Kidney tubule cell (primary cell): ENCODE measurements at regions not wholly inside any gene's neighbourhood (a gene's known extent, or its start where the extent isn't known, plus 50 kb on each side); places are given as distances from the start of the nearest gene placed in this dataset.
"Not testable (repeated sequence)": the region's sequence is repeated elsewhere in the genome, so short reads cannot be mapped to it uniquely, and the experiment has no call there.

ENCODE experiments used
- DNase-seq: peaks from one replicate; pipeline ENCODE4 v3.0.0-alpha.2; 2018; ENCODE audit warnings: low spot score

GRCh38 chr7:142440906-142441411 is 183.1 kb upstream of the PRSS58 start:
- DNase-seq = no peak

GRCh38 chr7:142440219-142440905 is 182.5 kb upstream of the PRSS58 start:
- DNase-seq = peak; percentile 81

DNA sequence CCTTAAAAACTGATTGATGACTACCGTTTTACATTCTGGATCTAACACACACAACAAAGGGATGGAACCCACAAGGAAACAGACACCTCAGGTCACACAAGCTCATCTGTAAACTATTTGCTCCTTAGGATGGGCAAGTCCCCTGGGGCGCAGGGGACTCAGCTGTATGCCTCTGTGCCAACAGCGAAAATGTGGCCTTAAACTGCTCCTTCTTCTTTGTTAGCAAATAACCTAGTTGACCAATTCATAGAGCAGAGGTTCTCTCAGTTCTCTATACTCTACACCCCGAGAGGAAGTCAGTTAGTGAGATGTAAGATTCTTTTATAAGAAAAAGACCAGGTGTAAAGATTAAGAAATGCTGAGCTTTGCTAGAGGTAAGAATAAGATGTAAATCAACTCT is 181.9 kb upstream of the PRSS58 start:
- DNase-seq = peak; percentile 9

GRCh38 chr7:142438923-142439515 is 181.2 kb upstream of the PRSS58 start:
- DNase-seq = no peak

GRCh38 chr7:142438235-142438922 is 180.5 kb upstream of the PRSS58 start:
- peak; percentile 35 for DNase-seq

DNA sequence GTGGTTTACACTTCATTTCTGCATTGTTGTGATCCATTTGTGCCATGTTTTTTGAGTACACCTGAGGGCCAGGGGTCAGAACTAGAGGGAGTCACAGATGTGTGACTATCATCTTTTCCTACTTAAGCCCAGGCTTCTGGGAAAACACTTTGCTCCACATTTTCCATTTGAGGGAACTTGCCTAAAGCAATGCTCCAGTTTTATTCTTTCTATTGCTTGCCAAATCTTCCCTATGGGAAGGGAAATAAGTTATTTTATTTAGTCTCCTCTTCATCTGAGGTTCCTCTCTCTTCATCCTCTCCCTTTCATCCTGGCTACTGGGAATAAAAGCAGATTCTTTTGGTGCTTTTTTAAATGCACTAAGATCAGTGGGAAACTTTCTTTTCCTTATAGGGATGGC is 179.9 kb upstream of the PRSS58 start:
- DNase-seq = no peak

DNA sequence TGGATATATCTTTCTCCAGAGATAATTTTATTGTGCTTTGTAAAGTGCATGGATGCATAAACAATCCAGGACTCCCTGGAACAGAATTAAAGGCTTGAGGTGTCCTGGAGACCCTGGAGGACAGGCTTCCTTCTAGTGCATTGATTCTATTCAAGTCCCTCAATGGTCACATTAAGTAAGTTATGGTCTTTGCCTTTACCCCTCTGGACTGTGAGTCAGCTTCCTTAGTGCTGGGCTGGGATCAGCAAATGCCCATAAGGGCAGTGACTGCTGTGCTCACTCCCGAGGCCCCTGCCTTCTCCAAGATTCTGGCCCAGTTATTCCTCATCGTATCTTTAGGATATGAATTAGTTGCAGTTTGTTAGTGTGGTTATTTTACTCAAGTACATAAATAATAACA is 178.7 kb upstream of the PRSS58 start:
- no peak for DNase-seq

DNA sequence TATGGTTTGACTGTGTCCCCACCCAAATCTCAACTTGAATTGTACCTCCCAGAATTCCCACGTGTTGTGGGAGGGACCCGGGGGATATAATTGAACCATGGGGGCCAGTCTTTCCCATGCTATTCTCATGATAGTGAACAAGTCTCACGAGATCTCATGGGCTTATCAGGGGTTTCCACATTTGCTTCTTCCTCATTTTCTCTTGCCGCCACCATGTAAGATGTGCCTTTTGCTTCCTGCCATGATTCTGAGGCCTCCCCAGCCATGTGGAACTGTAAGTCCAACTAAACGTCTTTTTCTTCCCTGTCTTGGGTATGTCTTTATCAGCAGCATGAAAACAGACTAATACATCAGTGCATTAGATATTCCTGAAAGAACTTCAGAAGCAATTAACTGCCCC is 177.7 kb upstream of the PRSS58 start:
- DNase-seq = not testable (repeated sequence)

DNA sequence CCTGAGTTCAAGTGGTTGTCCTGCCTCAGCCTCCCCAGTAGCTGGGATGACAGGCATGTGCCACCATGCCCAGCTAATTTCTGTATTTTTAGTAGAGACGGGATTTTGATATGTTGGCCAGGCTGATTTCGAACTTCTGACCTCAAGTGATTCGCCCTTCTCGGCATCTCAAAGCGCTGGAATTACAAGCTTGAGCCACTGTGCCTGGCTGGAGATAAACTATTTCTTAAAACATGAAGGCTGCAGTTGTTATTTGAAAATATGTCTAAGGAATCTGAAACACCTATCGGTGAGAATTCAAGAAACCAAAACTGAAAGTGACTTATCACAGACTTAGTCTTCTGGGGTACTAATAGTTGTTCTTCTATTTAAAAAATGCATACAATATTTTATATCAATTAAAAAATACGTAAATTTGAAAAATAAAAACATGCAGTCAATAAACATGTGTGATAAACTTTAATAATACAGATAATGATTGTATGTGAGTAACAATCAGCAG is 176.9 kb upstream of the PRSS58 start:
- DNase-seq = no peak

- not testable (repeated sequence) for DNase-seq
Observed at GRCh38 chr7:142434133-142434532, 176.3 kb upstream of the PRSS58 start.

GRCh38 chr7:142432377-142432776 is 174.5 kb upstream of the PRSS58 start:
- no peak for DNase-seq

DNA sequence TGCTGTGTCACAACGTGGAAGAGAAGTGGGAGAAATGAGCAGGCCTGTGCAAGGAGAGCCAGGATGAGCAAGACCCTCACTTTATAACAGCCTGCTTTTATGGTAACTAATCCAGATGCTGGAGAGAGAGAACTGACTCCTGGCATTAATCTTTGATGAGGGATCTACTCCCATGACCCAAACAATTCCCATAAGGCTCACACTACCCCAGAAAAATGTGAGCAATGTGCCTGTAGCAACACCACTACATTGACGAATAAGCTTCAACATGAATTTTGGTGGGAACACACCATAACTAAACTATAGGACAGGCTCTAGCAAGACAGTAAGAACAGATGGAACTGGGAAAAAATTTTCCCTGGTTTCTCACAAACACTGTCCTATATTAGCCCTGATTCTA is 173.6 kb upstream of the PRSS58 start:
- no peak for DNase-seq

GRCh38 chr7:142428094-142428493 is 170.2 kb upstream of the PRSS58 start:
- no peak for DNase-seq

DNA sequence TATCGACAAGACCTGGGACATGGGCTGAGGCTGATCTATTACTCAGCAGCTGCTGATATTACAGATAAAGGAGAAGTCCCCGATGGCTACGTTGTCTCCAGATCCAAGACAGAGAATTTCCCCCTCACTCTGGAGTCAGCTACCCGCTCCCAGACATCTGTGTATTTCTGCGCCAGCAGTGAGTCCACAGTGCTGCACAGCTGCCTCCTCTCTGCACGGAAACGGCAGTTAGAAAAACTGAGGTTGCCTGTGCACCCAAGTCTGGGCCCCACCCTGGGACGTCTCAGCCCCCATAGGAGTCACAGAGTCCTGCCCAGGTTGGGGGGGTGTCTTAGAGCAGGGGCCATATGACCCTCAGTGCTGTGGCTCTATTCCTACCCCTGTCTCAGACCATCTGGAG is 167.4 kb upstream of the PRSS58 start:
- DNase-seq = no peak

DNA sequence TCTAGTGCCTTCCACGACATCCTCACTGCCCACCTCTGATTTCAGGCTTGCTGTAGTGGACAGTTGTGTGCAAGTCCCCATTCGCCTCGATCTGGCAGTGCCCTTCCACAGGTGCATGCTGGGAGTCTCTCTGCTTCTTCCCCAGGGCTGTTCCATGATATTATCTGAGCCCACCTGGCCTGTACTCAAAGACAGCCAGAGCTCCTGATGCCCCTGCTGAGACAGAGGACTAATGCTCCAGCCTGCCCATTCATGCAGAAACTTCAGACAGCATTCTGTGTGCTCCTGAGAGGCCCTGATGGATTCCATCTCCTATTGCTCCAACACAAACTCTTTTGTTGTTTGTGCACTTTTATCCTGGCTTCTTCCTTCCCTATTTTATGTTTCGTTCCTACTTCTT is 164.8 kb upstream of the PRSS58 start:
- no peak for DNase-seq

GRCh38 chr7:142420554-142421362 is 162.9 kb upstream of the PRSS58 start:
- DNase-seq = peak; percentile 16

DNA sequence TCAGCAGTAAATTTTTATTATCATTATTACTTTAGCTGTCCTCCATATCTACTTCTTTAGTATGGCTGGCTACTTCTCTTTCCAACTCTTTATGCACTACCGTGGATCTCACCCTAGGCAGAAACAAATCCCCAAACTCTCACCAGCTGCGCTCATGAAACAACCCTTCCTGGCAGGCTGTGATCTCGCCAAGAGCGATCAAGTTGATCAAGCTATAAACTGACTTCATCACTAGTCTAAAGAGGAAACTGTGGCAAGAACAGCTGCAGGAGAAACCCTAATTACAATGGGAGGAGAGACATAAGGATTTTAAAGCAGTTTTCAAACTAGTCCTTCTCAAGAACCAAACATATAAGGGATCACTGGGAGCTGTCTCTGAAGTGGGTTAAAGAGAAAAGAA is 160.5 kb upstream of the PRSS58 start:
- DNase-seq = no peak

DNA sequence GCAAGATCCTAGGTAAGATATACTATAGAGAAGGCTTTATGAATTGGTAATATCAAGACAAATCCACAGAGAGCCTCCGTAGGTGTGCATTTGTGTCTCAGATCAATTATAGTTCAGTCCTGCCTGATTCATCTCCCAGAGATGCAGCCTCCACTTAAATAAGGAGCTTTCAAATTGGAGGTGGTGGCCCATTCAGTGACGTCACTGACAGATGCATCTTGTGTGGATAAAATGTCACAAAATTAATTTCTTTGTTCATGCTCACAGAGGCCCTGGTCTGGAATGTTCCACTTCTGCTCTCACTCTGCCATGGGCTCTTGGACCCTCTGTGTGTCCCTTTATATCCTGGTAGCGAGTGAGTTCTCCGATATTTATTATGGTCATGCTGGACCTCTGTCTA is 157.1 kb upstream of the PRSS58 start:
- no peak for DNase-seq

DNA sequence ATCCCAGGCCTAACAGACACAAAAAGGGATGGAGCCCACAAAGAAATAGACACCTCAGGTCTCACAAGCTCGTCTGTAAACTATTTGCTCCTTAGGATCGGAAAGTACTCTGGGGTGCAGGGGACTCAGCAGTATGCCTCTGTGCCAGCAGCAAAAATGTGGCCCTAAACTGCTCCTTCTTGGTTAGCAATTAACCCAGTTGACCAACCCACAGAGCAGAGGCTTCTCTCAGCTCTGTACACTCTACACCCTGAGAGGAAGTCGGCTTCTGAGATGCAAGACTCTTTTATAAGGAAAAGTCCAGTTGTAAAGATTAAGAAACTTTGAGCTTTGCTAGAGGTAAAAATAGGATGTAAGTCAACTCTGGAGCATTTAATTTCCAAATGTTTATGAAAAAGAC is 156.3 kb upstream of the PRSS58 start:
- DNase-seq = peak; percentile 30

DNA sequence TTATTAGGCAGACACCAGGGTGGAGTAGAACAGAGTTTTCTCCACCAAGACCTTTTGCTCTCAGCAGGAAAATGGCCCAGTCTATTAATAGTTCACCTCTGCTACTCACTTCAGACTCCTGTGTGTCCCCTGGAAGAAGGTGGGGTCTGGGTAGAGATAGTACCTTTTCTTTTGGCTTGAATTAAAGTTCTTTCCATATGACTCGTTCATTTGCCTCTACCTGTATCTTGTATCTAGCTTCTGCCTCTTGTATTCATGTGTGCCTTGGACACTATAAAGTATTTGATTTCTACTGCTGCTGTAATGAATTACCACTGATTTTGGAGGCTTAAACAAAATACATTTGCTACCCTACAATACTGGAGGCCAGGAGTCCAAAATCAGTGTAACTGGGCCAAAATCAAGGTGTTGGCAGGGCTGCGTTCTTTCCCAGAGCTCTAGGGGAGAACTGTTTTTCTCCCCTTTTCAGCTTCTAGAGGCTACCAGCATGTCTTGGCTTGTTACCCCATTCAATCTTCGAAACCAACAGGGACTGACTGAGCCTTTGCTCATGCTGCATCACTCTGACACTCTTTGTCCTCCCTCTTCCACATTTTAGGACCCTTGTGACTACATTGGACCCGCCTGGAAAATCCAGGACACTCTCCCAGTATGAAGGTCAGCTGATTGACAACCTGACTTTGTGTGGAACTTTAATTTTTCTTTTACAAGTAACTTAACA is 155.6 kb upstream of the PRSS58 start:
- DNase-seq = no peak

- peak; percentile 66 for DNase-seq
Observed at GRCh38 chr7:142412551-142413193, 154.8 kb upstream of the PRSS58 start.
